ENCODE measurements at regions not wholly inside any gene's neighbourhood (a gene's known extent, or its start where the extent isn't known, plus 50 kb on each side); places are given as distances from the start of the nearest gene placed in this dataset.

GRCh38 chr12:115468087-115468510 is 784.1 kb upstream of the TBX3 start:
- no peak for TF ChIP-seq CTCF (IDR thresholded peaks at IDR 0.05)
- no peak for TF ChIP-seq POLR2A (IDR thresholded peaks at IDR 0.05)

All from lower leg skin (tissue), 3 donors.